ENCODE measurements at regions not wholly inside any gene's neighbourhood (a gene's known extent, or its start where the extent isn't known, plus 50 kb on each side); places are given as distances from the start of the nearest gene placed in this dataset.

DNA sequence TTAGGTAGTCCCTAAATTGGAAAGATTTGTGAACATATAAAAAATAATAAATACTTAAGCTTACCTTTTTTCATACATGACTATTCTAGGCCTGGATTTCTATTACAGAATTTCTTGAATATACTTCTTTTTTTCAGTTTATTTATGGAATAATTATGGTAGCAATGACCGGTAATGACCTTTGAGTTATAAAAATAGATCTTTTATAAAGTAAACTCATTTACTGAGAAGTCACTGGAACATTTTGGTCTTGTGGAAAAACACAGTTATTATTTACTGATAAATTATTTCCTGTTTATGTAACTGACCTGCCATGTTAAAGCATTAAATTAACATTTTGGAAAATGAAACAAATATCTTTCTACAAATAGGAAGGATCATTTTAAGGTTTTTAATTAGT is 80.4 kb upstream of the RASGEF1B start (continued):
- TF ChIP-seq, protein P1, sequence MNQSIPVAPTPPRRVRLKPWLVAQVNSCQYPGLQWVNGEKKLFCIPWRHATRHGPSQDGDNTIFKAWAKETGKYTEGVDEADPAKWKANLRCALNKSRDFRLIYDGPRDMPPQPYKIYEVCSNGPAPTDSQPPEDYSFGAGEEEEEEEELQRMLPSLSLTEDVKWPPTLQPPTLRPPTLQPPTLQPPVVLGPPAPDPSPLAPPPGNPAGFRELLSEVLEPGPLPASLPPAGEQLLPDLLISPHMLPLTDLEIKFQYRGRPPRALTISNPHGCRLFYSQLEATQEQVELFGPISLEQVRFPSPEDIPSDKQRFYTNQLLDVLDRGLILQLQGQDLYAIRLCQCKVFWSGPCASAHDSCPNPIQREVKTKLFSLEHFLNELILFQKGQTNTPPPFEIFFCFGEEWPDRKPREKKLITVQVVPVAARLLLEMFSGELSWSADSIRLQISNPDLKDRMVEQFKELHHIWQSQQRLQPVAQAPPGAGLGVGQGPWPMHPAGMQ (IDR thresholded peaks at IDR 0.05; ENCODE audit: borderline replicate concordance), result no peak
- no peak for TF ChIP-seq TCF7 (IDR thresholded peaks at IDR 0.05; ENCODE audit: borderline replicate concordance)

DNA sequence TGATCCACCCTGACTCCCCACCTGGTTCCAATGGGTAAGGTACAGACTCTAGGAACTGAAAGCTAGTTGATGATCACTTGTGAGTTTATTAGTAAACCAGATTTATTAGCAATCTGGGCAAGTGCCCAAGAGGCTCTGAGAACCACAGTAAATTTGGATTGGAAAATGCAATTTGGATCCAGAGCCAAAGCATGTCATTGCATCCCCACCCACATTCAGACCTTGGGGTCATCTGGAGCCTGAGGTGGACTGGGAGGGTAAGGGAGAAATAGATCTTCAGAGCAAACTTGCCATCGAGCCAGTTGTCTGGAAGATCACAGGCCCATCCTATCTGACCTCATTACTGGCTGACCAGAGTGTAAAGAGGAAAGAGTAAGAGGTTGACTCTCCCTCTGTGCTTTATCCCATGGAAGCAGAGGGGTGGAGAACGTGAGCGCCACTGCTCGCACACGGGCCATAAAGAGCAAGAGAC is 78.7 kb upstream of the RASGEF1B start:
- WGBS (ENCODE audit: insufficient coverage, insufficient replicate concordance, low lambda C conversion rate, missing lambda C conversion rate), result 58% methylated on average over 5 of the region's 5 CpGs
- CTCF ChIA-PET, result no interaction called here
- intact Hi-C loops (cut with micrococcal nuclease; ENCODE audit: unreplicated experiment) (no loop called here), in situ Hi-C loops (cut with MboI) (no loop called here)
- RAD21 ChIA-PET (ENCODE audit: unreplicated experiment), result no interaction called here
- no peak overlapping the region for H3K4me2 ChIP-seq (ENCODE audit: control insufficient read depth, insufficient read depth)
- H3K79me2 ChIP-seq (ENCODE audit: control insufficient read depth, insufficient read depth, low read length), result no peaks in the 10 kb centered on the region
- no peak overlapping the region for H2AFZ ChIP-seq (ENCODE audit: control insufficient read depth, low read depth, low read length)
- SMC1A ChIA-PET (ENCODE audit: uncharacterized antibody, unreplicated experiment), result interaction anchor here (1.0 kb wide), 1 partner anchor 8 kb away, joined by 3 read pairs; no protein-coding TSS in a partner anchor
- POLR2A ChIA-PET, result no interaction called here
- no peaks in the 10 kb centered on the region for H3K36me3 ChIP-seq (ENCODE audit: control insufficient read depth in 2 of 2, insufficient read depth in 2 of 2, low read length in 1 of 2)
- no peak overlapping the region for H3K9ac ChIP-seq (ENCODE audit: control insufficient read depth, insufficient read depth, low read length)
- no peaks in the 10 kb centered on the region; a peak in 2 of 4 replicates for H3K27me3 ChIP-seq (replicated peaks in 1 of 2; ENCODE audit: control insufficient read depth in 2 of 2, insufficient read depth in 2 of 2, low read length in 1 of 2)
- BruUV-seq (replicated peaks), result no TSS peak
- H3K9me3 ChIP-seq (replicated peaks; ENCODE audit: control insufficient read depth, insufficient read depth, low read length), result no peaks in the 10 kb centered on the region
- no peak overlapping the region for H3K4me3 ChIP-seq
- no peak for DNase-seq (ENCODE audit: low read depth, low spot score)
- H3K27ac ChIP-seq (ENCODE audit: control insufficient read depth, insufficient read depth), result no peak overlapping the region
- no peak for ATAC-seq
- FAIRE-seq, result no peak
- no peaks in the 10 kb centered on the region for H4K20me1 ChIP-seq (ENCODE audit: control insufficient read depth, insufficient read depth)
- TF ChIP-seq SP1 (IDR thresholded peaks at IDR 0.05; ENCODE audit: low read depth, low read length) (no peak), MEF2B (IDR thresholded peaks at IDR 0.05; ENCODE audit: partially characterized antibody, poor library complexity, severe bottlenecking) (no peak), CREB1 (IDR thresholded peaks at IDR 0.05; ENCODE audit: low read depth) (no peak), IKZF2 (IDR thresholded peaks at IDR 0.05) (no peak), SPI1 (IDR thresholded peaks at IDR 0.05; ENCODE audit: borderline replicate concordance, insufficient read depth, low read depth, low read length) (no peak), NRF1 (conservative IDR thresholded peaks at IDR 0.05; ENCODE audit: low read depth, low read length) (no peak), FOXK2 (IDR thresholded peaks at IDR 0.05) (no peak), CBX3 (IDR thresholded peaks at IDR 0.05; ENCODE audit: borderline replicate concordance, low read depth) (no peak)
- TF ChIP-seq, protein P2, sequence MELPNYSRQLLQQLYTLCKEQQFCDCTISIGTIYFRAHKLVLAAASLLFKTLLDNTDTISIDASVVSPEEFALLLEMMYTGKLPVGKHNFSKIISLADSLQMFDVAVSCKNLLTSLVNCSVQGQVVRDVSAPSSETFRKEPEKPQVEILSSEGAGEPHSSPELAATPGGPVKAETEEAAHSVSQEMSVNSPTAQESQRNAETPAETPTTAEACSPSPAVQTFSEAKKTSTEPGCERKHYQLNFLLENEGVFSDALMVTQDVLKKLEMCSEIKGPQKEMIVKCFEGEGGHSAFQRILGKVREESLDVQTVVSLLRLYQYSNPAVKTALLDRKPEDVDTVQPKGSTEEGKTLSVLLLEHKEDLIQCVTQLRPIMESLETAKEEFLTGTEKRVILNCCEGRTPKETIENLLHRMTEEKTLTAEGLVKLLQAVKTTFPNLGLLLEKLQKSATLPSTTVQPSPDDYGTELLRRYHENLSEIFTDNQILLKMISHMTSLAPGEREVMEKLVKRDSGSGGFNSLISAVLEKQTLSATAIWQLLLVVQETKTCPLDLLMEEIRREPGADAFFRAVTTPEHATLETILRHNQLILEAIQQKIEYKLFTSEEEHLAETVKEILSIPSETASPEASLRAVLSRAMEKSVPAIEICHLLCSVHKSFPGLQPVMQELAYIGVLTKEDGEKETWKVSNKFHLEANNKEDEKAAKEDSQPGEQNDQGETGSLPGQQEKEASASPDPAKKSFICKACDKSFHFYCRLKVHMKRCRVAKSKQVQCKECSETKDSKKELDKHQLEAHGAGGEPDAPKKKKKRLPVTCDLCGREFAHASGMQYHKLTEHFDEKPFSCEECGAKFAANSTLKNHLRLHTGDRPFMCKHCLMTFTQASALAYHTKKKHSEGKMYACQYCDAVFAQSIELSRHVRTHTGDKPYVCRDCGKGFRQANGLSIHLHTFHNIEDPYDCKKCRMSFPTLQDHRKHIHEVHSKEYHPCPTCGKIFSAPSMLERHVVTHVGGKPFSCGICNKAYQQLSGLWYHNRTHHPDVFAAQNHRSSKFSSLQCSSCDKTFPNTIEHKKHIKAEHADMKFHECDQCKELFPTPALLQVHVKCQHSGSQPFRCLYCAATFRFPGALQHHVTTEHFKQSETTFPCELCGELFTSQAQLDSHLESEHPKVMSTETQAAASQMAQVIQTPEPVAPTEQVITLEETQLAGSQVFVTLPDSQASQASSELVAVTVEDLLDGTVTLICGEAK (IDR thresholded peaks at IDR 0.05; ENCODE audit: borderline replicate concordance), result no peak
- TF ChIP-seq, protein P3, sequence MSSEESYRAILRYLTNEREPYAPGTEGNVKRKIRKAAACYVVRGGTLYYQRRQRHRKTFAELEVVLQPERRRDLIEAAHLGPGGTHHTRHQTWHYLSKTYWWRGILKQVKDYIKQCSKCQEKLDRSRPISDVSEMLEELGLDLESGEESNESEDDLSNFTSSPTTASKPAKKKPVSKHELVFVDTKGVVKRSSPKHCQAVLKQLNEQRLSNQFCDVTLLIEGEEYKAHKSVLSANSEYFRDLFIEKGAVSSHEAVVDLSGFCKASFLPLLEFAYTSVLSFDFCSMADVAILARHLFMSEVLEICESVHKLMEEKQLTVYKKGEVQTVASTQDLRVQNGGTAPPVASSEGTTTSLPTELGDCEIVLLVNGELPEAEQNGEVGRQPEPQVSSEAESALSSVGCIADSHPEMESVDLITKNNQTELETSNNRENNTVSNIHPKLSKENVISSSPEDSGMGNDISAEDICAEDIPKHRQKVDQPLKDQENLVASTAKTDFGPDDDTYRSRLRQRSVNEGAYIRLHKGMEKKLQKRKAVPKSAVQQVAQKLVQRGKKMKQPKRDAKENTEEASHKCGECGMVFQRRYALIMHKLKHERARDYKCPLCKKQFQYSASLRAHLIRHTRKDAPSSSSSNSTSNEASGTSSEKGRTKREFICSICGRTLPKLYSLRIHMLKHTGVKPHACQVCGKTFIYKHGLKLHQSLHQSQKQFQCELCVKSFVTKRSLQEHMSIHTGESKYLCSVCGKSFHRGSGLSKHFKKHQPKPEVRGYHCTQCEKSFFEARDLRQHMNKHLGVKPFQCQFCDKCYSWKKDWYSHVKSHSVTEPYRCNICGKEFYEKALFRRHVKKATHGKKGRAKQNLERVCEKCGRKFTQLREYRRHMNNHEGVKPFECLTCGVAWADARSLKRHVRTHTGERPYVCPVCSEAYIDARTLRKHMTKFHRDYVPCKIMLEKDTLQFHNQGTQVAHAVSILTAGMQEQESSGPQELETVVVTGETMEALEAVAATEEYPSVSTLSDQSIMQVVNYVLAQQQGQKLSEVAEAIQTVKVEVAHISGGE (CRISPR knock-in tag; IDR thresholded peaks at IDR 0.05), result no peak
- no peaks in the 10 kb centered on the region for H3K4me1 ChIP-seq (ENCODE audit: control insufficient read depth, insufficient read depth, low read length)

All from GM12878 (cell line).